Rectal smooth muscle tissue (tissue), 1 donor: ENCODE measurements at regions not wholly inside any gene's neighbourhood (a gene's known extent, or its start where the extent isn't known, plus 50 kb on each side); places are given as distances from the start of the nearest gene placed in this dataset.

ENCODE experiments used
- H3K27ac ChIP-seq: one replicate; pipeline ENCODE4 v1.7.0; 2013; ENCODE audit warnings: low read depth, low read length, inconsistent platforms
- H3K27me3 ChIP-seq: one replicate; pipeline ENCODE4 v1.7.0; 2013; ENCODE audit warnings: low read length; ENCODE audit not compliant: control insufficient read depth, insufficient read depth
- H3K36me3 ChIP-seq: one replicate; pipeline ENCODE4 v1.7.0; 2013; ENCODE audit warnings: low read length; ENCODE audit not compliant: control insufficient read depth, insufficient read depth
- H3K4me1 ChIP-seq: one replicate; pipeline ENCODE4 v1.7.0; 2013; ENCODE audit warnings: low read length; ENCODE audit not compliant: control insufficient read depth, insufficient read depth
- H3K4me3 ChIP-seq: one replicate; pipeline ENCODE4 v1.7.0; 2013; ENCODE audit warnings: low read length
- H3K9ac ChIP-seq: one replicate; pipeline ENCODE4 v1.7.0; 2013; ENCODE audit warnings: low read length

DNA sequence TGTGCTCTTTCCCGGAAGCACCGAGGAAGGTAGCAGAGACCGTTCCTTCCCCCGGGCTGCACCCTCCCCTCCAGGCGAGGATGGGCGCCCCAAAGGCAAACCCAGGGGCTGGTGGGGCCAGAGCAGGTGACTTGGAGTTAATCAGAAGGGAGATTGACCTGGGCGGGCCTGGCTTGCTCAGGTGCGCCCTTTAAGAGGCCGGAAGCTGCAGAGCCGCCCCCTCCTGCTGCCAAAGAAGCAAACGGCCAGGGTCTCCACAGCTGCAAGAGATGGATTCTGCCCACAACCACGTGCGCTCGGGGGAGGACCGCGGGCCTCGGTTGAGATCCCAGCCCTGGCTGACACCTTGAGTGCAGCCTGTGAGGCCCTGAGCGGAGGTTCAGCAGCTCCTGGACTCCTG is 218.2 kb upstream of the NAALADL2 start:
- H3K4me3 ChIP-seq: no peak overlapping the region
- no peaks in the 10 kb centered on the region for H3K27me3 ChIP-seq
- H3K9ac ChIP-seq: no peak overlapping the region

DNA sequence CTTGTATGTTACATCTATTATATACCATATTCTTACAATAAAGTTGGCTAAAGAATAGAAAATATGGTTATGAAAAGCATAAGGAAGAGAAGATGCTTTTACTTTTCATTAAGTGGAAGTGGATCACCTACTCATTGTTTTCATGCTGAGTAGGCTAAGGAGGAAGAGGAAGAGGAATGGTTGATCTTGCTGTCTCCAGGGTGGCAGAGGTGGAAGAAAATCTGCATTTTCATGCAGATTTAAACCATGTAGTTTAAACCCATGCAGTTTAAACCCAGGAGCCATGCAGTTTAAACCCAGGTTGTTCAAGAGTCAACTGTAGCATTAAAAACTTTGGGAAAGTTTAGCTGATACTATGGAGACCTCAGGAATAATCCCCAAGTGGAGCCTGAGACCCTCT is 214.8 kb upstream of the NAALADL2 start:
- Histone ChIP-seq H3K9ac (no peak overlapping the region), H3K4me1 (no peaks in the 10 kb centered on the region), H3K27ac (no peak overlapping the region), H3K36me3 (no peaks in the 10 kb centered on the region), H3K27me3 (no peaks in the 10 kb centered on the region), H3K4me3 (no peak overlapping the region)

More for the DNA sequence above, 218.2 kb upstream of the NAALADL2 start:
- Histone ChIP-seq H3K4me1 (no peaks in the 10 kb centered on the region), H3K36me3 (no peaks in the 10 kb centered on the region), H3K27ac (no peak overlapping the region)

DNA sequence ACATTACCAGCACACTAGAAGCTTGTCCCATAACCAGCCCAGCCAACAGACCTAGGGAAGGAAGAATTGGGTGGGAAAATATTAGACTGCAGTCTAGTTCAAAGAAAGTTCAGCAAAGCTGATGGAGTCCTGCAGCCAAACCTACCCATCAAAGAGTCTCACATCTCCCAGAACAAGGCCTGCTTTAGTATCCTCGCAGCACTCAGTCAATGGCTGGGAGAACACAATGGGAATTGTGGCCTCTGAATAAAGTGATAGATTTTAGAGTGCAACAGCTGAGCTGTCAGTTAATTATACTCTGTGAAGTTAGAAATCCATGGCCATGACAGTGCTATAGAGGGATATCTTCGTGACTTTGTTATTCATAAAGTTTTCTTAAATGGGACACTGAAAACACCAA is 207.2 kb upstream of the NAALADL2 start:
- Histone ChIP-seq H3K9ac (no peak overlapping the region), H3K4me3 (no peak overlapping the region), H3K27me3 (no peaks in the 10 kb centered on the region), H3K4me1 (no peaks in the 10 kb centered on the region), H3K36me3 (no peaks in the 10 kb centered on the region), H3K27ac (no peak overlapping the region)

DNA sequence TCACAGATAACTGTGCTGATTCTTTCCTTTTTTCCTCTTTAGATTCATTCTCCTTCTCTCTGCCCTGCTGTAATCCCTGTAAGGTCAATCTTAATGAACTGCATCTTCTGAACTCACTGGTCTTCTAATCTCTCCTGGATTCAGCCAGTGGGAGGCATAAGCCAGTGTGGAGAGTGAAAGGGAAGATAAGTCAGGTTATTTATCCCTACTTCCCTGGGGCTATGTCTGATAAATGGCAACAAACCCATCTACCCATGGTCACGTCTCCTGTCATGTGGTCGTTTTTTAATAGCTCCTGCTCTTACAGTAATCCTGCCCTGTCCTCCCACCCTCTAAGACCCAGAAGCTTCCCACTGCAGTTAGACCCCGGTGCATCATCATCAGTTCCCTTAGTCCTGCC is 199.6 kb upstream of the NAALADL2 start:
- H3K4me3 ChIP-seq: no peak overlapping the region
- no peak overlapping the region for H3K27ac ChIP-seq
- H3K9ac ChIP-seq: no peak overlapping the region
- no peaks in the 10 kb centered on the region for H3K27me3 ChIP-seq
- H3K4me1 ChIP-seq: no peaks in the 10 kb centered on the region
- no peaks in the 10 kb centered on the region for H3K36me3 ChIP-seq

DNA sequence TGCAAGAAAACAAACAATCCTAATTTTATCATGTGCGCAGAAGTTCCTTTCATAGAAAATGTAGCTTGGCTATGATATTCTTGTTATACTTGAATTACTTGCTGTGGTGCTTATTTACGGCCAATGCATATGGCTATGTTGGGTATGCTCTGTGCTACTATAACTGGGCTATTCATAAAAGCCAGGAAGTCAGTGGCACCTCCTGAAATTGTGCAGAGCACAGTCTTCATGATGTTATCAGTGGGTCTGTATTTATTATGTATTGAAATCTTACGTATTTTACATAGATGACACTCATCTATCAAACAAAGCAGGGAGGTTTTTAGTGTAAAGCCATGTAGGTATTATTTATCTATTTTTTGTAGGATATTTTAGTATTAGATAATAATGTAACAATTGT is 196.5 kb upstream of the NAALADL2 start:
- no peak overlapping the region for H3K4me3 ChIP-seq
- H3K27me3 ChIP-seq: no peaks in the 10 kb centered on the region
- H3K27ac ChIP-seq: no peak overlapping the region
- H3K36me3 ChIP-seq: no peaks in the 10 kb centered on the region
- H3K4me1 ChIP-seq: no peaks in the 10 kb centered on the region
- H3K9ac ChIP-seq: no peak overlapping the region

DNA sequence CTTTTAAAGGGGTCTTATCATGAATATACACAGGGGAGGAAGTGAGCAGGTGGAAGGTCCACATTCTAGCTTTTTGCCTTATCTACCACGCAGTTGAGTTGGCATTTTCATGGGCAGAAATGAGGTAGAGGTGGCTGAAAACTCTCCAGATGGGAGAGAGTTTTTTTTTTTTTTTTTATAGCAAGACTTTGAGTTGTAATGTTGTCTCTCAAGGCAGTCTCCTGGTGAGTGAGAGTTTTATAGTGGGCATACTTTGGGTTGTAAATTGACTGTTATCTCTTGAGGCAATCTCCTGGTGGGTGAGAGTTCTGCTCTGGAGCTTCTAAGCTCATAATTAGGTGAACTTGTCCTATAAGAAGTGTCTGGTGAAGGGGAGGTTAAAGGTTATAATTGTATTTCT is 191.7 kb upstream of the NAALADL2 start:
- Histone ChIP-seq H3K4me3 (no peak overlapping the region), H3K27ac (no peak overlapping the region), H3K4me1 (no peaks in the 10 kb centered on the region), H3K36me3 (no peaks in the 10 kb centered on the region), H3K27me3 (no peaks in the 10 kb centered on the region), H3K9ac (no peak overlapping the region)

DNA sequence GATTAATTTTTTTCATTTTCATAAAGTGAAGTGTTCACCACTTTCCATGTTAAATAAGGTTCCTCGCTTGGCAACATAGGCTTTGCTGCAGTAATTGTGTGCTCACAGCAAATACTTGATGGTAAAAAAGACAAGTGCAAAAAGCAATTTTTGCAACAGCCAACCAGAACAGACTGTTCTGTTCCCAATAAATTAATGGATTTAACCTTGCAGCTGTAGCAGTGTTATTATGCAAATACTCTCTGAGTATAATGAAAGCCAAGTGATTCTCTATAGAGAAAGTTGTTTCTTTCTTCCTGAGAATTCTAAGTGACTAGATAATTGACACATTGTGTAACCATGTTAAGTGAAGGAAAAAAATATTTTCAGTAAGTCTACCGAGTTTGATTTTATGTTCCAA is 183.7 kb upstream of the NAALADL2 start:
- no peak overlapping the region for H3K9ac ChIP-seq
- no peaks in the 10 kb centered on the region for H3K27me3 ChIP-seq
- H3K36me3 ChIP-seq: no peaks in the 10 kb centered on the region
- H3K27ac ChIP-seq: no peak overlapping the region
- H3K4me3 ChIP-seq: no peak overlapping the region
- no peaks in the 10 kb centered on the region for H3K4me1 ChIP-seq

DNA sequence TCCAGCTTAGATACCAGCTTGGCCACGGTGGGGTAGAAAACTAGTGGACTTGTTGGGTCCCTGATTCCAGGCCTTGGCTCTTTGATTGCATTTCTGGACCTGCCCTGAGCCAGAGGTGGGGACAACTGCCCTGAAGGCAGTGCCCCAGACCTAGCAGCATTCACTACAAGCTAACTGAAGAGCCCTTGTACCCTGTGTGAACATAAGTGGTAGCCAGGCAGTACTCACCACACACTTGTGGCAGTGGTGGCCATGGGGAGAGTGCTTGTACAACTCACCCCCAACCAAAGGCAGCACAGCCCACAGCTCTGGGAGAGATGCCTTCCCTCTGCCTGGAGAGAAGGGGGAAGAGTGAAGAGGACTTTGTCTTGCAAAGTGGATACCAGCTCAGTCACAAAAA is 177.3 kb upstream of the NAALADL2 start:
- Histone ChIP-seq H3K4me1 (no peaks in the 10 kb centered on the region), H3K27me3 (no peaks in the 10 kb centered on the region), H3K9ac (no peak overlapping the region), H3K36me3 (no peaks in the 10 kb centered on the region), H3K4me3 (no peak overlapping the region), H3K27ac (no peak overlapping the region)

DNA sequence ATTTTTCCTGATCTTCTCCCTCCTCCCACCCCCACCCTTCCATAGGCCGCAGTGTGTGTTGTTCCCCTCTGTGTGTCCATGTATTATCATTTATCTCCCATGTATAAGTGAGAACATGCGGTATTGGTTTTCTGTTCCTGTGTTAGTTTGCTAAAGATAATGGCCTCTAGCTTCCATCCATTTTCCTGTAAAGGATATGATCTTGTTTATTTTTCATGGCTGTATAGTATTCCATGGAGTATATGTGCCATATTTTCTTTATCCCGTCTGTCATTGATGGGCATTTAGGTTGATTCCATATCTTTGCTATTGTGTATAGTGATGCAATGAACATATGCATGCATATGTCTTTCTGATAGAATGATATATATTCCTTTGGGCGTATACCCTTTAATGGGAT is 173.3 kb upstream of the NAALADL2 start:
- Histone ChIP-seq H3K9ac (no peak overlapping the region), H3K4me1 (no peaks in the 10 kb centered on the region), H3K36me3 (no peaks in the 10 kb centered on the region), H3K27ac (no peak overlapping the region), H3K4me3 (no peak overlapping the region), H3K27me3 (no peaks in the 10 kb centered on the region)

DNA sequence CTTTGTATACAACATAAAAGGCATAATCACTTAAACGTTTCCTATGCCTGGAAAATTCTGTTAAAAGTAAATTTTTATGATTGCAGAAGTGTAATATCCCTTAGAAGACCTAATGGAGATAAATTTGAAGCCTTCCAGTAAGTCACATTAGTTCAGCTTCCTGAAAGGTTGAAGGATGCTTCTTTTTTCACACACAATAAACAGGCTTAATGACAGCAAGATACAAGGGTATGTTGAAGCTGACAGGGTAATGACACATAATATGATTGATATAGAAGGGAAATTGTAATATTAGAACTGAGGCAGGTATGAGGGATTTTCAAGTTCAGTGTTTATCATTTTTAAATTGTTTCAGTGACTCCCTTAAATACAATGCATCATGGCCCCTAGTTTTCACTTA is 161.8 kb upstream of the NAALADL2 start:
- H3K27ac ChIP-seq: no peak overlapping the region
- no peaks in the 10 kb centered on the region for H3K36me3 ChIP-seq
- H3K4me1 ChIP-seq: no peaks in the 10 kb centered on the region
- no peaks in the 10 kb centered on the region for H3K27me3 ChIP-seq
- H3K4me3 ChIP-seq: no peak overlapping the region
- H3K9ac ChIP-seq: no peak overlapping the region

DNA sequence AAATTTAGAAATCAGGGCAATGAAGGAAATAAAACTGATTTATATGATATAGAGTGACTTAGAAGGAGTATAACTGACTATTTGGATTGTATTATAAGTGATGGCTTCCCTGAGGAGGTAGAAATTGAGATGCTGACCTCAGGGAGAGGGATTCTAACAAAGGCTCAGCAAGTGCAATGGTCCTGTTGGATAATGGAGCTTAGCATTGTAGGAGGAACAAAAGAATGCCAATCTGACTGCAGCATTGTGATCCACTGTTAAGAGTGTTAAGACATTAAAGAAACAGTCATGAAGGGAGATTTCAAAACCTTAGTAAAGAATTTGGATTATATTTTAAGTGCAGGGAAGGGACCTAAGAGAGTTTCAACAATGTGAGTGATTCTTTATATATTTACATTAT is 158.4 kb upstream of the NAALADL2 start:
- Histone ChIP-seq H3K36me3 (no peaks in the 10 kb centered on the region), H3K27ac (no peak overlapping the region), H3K27me3 (no peaks in the 10 kb centered on the region), H3K4me1 (no peaks in the 10 kb centered on the region), H3K9ac (no peak overlapping the region), H3K4me3 (no peak overlapping the region)

DNA sequence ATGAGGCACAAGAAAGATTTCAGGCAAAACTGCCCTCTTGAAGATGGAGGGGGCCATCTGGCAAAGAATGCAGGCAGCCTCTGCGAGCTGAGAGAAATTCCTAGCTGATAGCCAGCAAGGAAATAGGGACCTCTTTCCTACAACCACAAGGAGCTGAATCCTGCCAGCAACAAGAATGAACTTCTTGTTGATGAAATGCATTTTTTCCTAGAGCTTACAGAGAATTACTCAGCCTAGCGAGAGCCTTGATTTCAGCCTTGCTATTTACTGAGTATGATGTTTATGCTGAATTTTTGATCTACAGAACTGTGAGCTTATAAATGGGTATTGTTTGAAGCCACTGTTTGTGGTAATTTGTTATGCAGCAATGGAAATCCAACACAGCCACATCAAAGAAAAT is 148.5 kb upstream of the NAALADL2 start:
- Histone ChIP-seq H3K4me1 (no peaks in the 10 kb centered on the region), H3K9ac (no peak overlapping the region), H3K36me3 (no peaks in the 10 kb centered on the region), H3K27me3 (no peaks in the 10 kb centered on the region), H3K4me3 (no peak overlapping the region), H3K27ac (no peak overlapping the region)

DNA sequence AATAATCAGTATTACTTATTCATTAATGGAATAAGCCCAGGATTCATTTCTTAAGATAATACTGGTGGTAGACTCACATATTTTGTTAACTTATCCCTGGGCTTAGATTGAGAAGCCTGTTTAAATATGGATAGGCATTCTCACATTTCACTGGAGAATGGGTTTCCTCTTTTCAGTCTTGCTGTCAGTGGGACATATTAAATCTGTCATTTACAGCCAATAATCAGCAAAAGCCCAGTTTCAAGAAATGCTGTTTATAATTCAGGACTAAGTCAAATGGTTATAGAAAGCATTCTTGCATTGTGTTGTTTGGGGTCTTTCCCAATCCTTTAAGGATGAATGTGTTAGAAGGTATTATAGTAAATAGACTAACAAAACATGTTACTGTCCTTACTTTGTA is 143.7 kb upstream of the NAALADL2 start:
- no peak overlapping the region for H3K9ac ChIP-seq
- H3K27me3 ChIP-seq: no peaks in the 10 kb centered on the region
- H3K4me3 ChIP-seq: no peak overlapping the region

More for the DNA sequence above, 143.7 kb upstream of the NAALADL2 start:
- H3K36me3 ChIP-seq: no peaks in the 10 kb centered on the region
- no peak overlapping the region for H3K27ac ChIP-seq
- H3K4me1 ChIP-seq: no peaks in the 10 kb centered on the region
